Left kidney (tissue), 1 donor: ENCODE measurements at regions not wholly inside any gene's neighbourhood (a gene's known extent, or its start where the extent isn't known, plus 50 kb on each side); places are given as distances from the start of the nearest gene placed in this dataset.

Source experiments
- DNase-seq: peaks from one replicate; pipeline ENCODE4 v3.0.0-alpha.2; 2013

- DNase-seq = no peak
Observed at GRCh38 chr4:144202081-144202480, 61.6 kb upstream of the GYPA start.

- DNase-seq = no peak
Observed at GRCh38 chr4:144203155-144203554, 62.6 kb upstream of the GYPA start.

GRCh38 chr4:144204431-144204830 is 63.9 kb upstream of the GYPA start:
- no peak for DNase-seq

GRCh38 chr4:144206711-144207110 is 66.2 kb upstream of the GYPA start:
- DNase-seq = no peak

- no peak for DNase-seq
Observed at GRCh38 chr4:144208074-144208473, 67.6 kb upstream of the GYPA start.

GRCh38 chr4:144209491-144209890 is 69.0 kb upstream of the GYPA start:
- no peak for DNase-seq

GRCh38 chr4:144213371-144213770 is 72.9 kb upstream of the GYPA start:
- no peak for DNase-seq

GRCh38 chr4:144223149-144223548 is 82.6 kb upstream of the GYPA start:
- DNase-seq = no peak

- DNase-seq = no peak
Observed at GRCh38 chr4:144223661-144224060, 83.1 kb upstream of the GYPA start.

- no peak for DNase-seq
Observed at GRCh38 chr4:144259285-144259684, 118.8 kb upstream of the GYPA start.

GRCh38 chr4:144267084-144267483 is 126.6 kb upstream of the GYPA start:
- no peak for DNase-seq

- DNase-seq = no peak
Observed at GRCh38 chr4:144280688-144281087, 140.2 kb upstream of the GYPA start.

- DNase-seq = no peak
Observed at GRCh38 chr4:144283526-144283925, 143.0 kb upstream of the GYPA start.

GRCh38 chr4:144284026-144284425 is 143.5 kb upstream of the GYPA start:
- DNase-seq = no peak

- DNase-seq = no peak
Observed at GRCh38 chr4:144288011-144288903, 147.7 kb upstream of the GYPA start.

GRCh38 chr4:144289667-144290428 is 149.3 kb upstream of the GYPA start:
- no peak for DNase-seq

GRCh38 chr4:144291164-144291563 is 150.6 kb upstream of the GYPA start:
- no peak for DNase-seq

GRCh38 chr4:144294211-144294610 is 153.7 kb upstream of the GYPA start:
- no peak for DNase-seq

GRCh38 chr4:144295286-144295995 is 154.9 kb upstream of the GYPA start:
- DNase-seq = no peak

- DNase-seq = no peak
Observed at GRCh38 chr4:144296941-144297340, 156.4 kb upstream of the GYPA start.

GRCh38 chr4:144298519-144298918 is 158.0 kb upstream of the GYPA start:
- DNase-seq = no peak

- no peak for DNase-seq
Observed at GRCh38 chr4:144300616-144301015, 160.1 kb upstream of the GYPA start.
